DOHH2 (cell line): ENCODE measurements at regions not wholly inside any gene's neighbourhood (a gene's known extent, or its start where the extent isn't known, plus 50 kb on each side); places are given as distances from the start of the nearest gene placed in this dataset.

Experiments used
- EZH2phosphoT487 ChIP-seq: fragments of 200-600 bp; sonication (generic); IDR thresholded peaks from 2 replicates; pipeline ENCODE4 v1.6.1; 2017; ENCODE audit warnings: borderline replicate concordance, mild to moderate bottlenecking, antibody characterized with exemption, low read length, moderate library complexity, mixed read lengths
- TF ChIP-seq, protein P1 (sequence below): fragments of 200-600 bp; sonication (generic); IDR thresholded peaks from one replicate; pipeline ENCODE4 v1.5.1; 2014; ENCODE audit warnings: antibody characterized with exemption, mild to moderate bottlenecking, low read depth, low read length; ENCODE audit not compliant: poor library complexity, severe bottlenecking

GRCh38 chr17:72414032-72414396, 293.2 kb downstream of the SOX9 start:
- TF ChIP-seq, protein P1, sequence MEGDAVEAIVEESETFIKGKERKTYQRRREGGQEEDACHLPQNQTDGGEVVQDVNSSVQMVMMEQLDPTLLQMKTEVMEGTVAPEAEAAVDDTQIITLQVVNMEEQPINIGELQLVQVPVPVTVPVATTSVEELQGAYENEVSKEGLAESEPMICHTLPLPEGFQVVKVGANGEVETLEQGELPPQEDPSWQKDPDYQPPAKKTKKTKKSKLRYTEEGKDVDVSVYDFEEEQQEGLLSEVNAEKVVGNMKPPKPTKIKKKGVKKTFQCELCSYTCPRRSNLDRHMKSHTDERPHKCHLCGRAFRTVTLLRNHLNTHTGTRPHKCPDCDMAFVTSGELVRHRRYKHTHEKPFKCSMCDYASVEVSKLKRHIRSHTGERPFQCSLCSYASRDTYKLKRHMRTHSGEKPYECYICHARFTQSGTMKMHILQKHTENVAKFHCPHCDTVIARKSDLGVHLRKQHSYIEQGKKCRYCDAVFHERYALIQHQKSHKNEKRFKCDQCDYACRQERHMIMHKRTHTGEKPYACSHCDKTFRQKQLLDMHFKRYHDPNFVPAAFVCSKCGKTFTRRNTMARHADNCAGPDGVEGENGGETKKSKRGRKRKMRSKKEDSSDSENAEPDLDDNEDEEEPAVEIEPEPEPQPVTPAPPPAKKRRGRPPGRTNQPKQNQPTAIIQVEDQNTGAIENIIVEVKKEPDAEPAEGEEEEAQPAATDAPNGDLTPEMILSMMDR = no peak
- TF ChIP-seq EZH2phosphoT487 = no peak
